WTC11 (cell line): ENCODE measurements at regions not wholly inside any gene's neighbourhood (a gene's known extent, or its start where the extent isn't known, plus 50 kb on each side); places are given as distances from the start of the nearest gene placed in this dataset.

ENCODE experiments used
- ATAC-seq: fragments of 200-7000 bp; cut with Tn5 transposase; 2 replicates; pipeline ENCODE4 v1.10.0; 2021; ENCODE audit warnings: mild to moderate bottlenecking, moderate library complexity
- CTCF ChIA-PET: fragments of 300-600 bp; sonication (Branson Sonifier 250); formaldehyde crosslinking; loops from one replicate; lab custom pipeline; 2021; ENCODE audit warnings: antibody characterized with exemption; lab: Charles Lee
- POLR2A ChIA-PET: fragments of 350-600 bp; sonication (Branson Sonifier 250); formaldehyde crosslinking; loops from one replicate; lab custom pipeline; 2021; ENCODE audit warnings: antibody characterized with exemption; lab: Charles Lee
- DNase-seq: peaks from one replicate; pipeline ENCODE4 v3.0.0; 2021; ENCODE audit warnings: low spot score
- H3K27ac Mint-ChIP-seq: 2 replicates; pipeline ENCODE4 v1.8.0; 2021; ENCODE audit warnings: mixed read lengths
- H3K27me3 Mint-ChIP-seq: 2 replicates; pipeline ENCODE4 v1.8.0; 2021; ENCODE audit warnings: low read depth, mild to moderate bottlenecking, moderate library complexity, mixed read lengths
- H3K36me3 Mint-ChIP-seq: 2 replicates; pipeline ENCODE4 v1.8.0; 2021; ENCODE audit warnings: mixed read lengths
- H3K4me1 Mint-ChIP-seq: 2 replicates; pipeline ENCODE4 v1.8.0; 2022; ENCODE audit warnings: mixed read lengths
- H3K4me3 Mint-ChIP-seq: 2 replicates; pipeline ENCODE4 v1.8.0; 2021; ENCODE audit warnings: mild to moderate bottlenecking, moderate library complexity, mixed read lengths
- H3K9me3 Mint-ChIP-seq: 2 replicates; pipeline ENCODE4 v1.8.0; 2021; ENCODE audit warnings: mixed read lengths
- ARID4B ChIP-seq: sonication (generic); formaldehyde crosslinking; IDR thresholded peaks from 2 replicates; pipeline ENCODE4 v1.8.0; 2023; ENCODE audit warnings: missing genetic modification reagents, mild to moderate bottlenecking, borderline replicate concordance
- ATF1 ChIP-seq: sonication (generic); formaldehyde crosslinking; IDR thresholded peaks from 2 replicates; pipeline ENCODE4 v1.8.1; 2023; ENCODE audit warnings: mild to moderate bottlenecking, moderate library complexity, missing genetic modification reagents
- ATF2 ChIP-seq: sonication (generic); formaldehyde crosslinking; IDR thresholded peaks from 2 replicates; pipeline ENCODE4 v1.8.1; 2022; ENCODE audit warnings: low read depth, missing genetic modification reagents, borderline replicate concordance
- ATF3 ChIP-seq: sonication (generic); formaldehyde crosslinking; conservative IDR thresholded peaks from 2 replicates; pipeline ENCODE4 v1.8.1; 2022; ENCODE audit warnings: mild to moderate bottlenecking, missing genetic modification reagents
- CREB1 ChIP-seq: sonication (generic); formaldehyde crosslinking; IDR thresholded peaks from 2 replicates; pipeline ENCODE4 v1.8.0; 2023; ENCODE audit warnings: mild to moderate bottlenecking, missing genetic modification reagents
- FOXP1 ChIP-seq: sonication (generic); formaldehyde crosslinking; IDR thresholded peaks from 2 replicates; pipeline ENCODE4 v1.8.0; 2022; ENCODE audit warnings: missing genetic modification reagents, mild to moderate bottlenecking, moderate library complexity, borderline replicate concordance
- GTF2I ChIP-seq: fragments of 250-450 bp; sonication (Bioruptor Pico); conservative IDR thresholded peaks from 2 replicates; pipeline ENCODE4 v1.4.0; 2021; ENCODE audit warnings: mild to moderate bottlenecking
- NFE2L1 ChIP-seq: sonication (generic); formaldehyde crosslinking; IDR thresholded peaks from 2 replicates; pipeline ENCODE4 v1.8.1; 2023; ENCODE audit warnings: missing genetic modification reagents
- NR3C1 ChIP-seq: sonication (generic); formaldehyde crosslinking; conservative IDR thresholded peaks from 2 replicates; pipeline ENCODE4 v1.8.1; 2023; ENCODE audit warnings: low read depth, mild to moderate bottlenecking, missing genetic modification reagents
- PREB ChIP-seq: sonication (generic); formaldehyde crosslinking; IDR thresholded peaks from 2 replicates; pipeline ENCODE4 v1.8.1; 2022; ENCODE audit warnings: mild to moderate bottlenecking, missing genetic modification reagents, moderate library complexity, borderline replicate concordance
- RORB ChIP-seq: fragments of 250-450 bp; sonication (Bioruptor Pico); IDR thresholded peaks from 2 replicates; pipeline ENCODE4 v1.9.0; 2021; ENCODE audit warnings: mild to moderate bottlenecking
- TEAD4 ChIP-seq: sonication (generic); formaldehyde crosslinking; IDR thresholded peaks from 2 replicates; pipeline ENCODE4 v1.8.0; 2022; ENCODE audit warnings: mild to moderate bottlenecking, missing genetic modification reagents
- USF2 ChIP-seq: sonication (generic); formaldehyde crosslinking; IDR thresholded peaks from 2 replicates; pipeline ENCODE4 v1.8.1; 2023; ENCODE audit warnings: mild to moderate bottlenecking, missing genetic modification reagents, moderate library complexity
- ZNF138 ChIP-seq: sonication (generic); formaldehyde crosslinking; conservative IDR thresholded peaks from 2 replicates; pipeline ENCODE4 v1.8.1; 2022; ENCODE audit warnings: mild to moderate bottlenecking, moderate library complexity, missing genetic modification reagents
- ZNF416 ChIP-seq: fragments of 250-450 bp; sonication (Bioruptor Pico); IDR thresholded peaks from 2 replicates; pipeline ENCODE4 v1.9.0; 2021; ENCODE audit warnings: mild to moderate bottlenecking, inconsistent platforms
- TF ChIP-seq, protein P1 (sequence below): fragments of 250-450 bp; sonication (Bioruptor Pico); IDR thresholded peaks from 2 replicates; pipeline ENCODE4 v2.1.2; 2022; ENCODE audit warnings: mild to moderate bottlenecking, moderate library complexity
- TF ChIP-seq, protein P2 (sequence below): sonication (generic); formaldehyde crosslinking; IDR thresholded peaks from 2 replicates; pipeline ENCODE4 v1.8.0; 2023; ENCODE audit warnings: missing genetic modification reagents
- TF ChIP-seq, protein P3 (sequence below): fragments of 200-600 bp; IDR thresholded peaks from 2 replicates; pipeline ENCODE4 v1.8.0; 2022; ENCODE audit warnings: antibody characterized with exemption

DNA sequence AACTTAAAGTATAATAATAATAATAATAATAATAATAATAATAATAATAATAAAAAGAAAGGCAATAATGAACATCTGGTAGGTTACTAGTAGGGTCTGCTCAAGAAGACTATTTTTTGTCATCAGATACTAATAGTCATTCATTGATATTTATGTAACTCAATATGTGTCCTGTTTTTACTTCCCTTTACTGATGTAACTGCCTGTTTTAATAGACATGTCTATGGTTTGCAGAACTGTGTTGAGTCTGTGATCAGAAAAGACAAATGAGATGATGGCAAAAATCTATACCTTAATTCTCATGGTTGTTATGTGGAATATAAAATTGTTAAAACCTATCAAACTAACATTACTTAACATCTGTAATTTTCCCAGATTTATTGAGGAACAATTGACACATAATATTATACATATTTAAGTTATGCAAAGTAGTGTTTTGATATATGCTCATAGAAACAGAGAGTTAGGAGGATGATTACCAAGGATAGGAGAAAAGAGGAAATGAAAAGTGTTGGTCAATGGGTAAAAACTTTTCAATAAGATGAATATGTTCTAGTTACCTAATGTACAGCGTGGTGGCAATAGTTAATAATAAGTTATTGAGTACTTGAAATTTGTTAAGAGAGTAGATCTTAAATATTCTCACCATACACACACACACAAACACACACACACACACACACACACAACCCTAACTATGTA lies 699.4 kb downstream of the ZPLD1 start:
- ChIA-PET POLR2A (no interaction called here), CTCF (no interaction called here)
- Mint-ChIP-seq H3K27ac (no peak overlapping the region), H3K36me3 (no peaks in the 10 kb centered on the region), H3K9me3 (no peaks in the 10 kb centered on the region), H3K27me3 (no peaks in the 10 kb centered on the region; the same call in 1 of the 2 replicates), H3K4me1 (peaks cover 7% of the 10 kb centered on the region), H3K4me3 (no peak overlapping the region)
- DNase-seq (no peak), ATAC-seq (no peak)
- TF ChIP-seq NR3C1 (CRISPR knock-in tag), result no peak
- TF ChIP-seq ATF3 (CRISPR knock-in tag), result no peak
- no peak for TF ChIP-seq TEAD4 (CRISPR knock-in tag)
- TF ChIP-seq PREB (CRISPR knock-in tag), result no peak
- TF ChIP-seq, protein P1, sequence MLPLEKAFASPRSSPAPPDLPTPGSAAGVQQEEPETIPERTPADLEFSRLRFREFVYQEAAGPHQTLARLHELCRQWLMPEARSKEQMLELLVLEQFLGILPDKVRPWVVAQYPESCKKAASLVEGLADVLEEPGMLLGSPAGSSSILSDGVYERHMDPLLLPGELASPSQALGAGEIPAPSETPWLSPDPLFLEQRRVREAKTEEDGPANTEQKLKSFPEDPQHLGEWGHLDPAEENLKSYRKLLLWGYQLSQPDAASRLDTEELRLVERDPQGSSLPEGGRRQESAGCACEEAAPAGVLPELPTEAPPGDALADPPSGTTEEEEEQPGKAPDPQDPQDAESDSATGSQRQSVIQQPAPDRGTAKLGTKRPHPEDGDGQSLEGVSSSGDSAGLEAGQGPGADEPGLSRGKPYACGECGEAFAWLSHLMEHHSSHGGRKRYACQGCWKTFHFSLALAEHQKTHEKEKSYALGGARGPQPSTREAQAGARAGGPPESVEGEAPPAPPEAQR, result no peak
- no peak for TF ChIP-seq ATF1 (CRISPR knock-in tag)
- TF ChIP-seq ZNF138, result no peak
- no peak for TF ChIP-seq RORB (CRISPR knock-in tag)

DNA sequence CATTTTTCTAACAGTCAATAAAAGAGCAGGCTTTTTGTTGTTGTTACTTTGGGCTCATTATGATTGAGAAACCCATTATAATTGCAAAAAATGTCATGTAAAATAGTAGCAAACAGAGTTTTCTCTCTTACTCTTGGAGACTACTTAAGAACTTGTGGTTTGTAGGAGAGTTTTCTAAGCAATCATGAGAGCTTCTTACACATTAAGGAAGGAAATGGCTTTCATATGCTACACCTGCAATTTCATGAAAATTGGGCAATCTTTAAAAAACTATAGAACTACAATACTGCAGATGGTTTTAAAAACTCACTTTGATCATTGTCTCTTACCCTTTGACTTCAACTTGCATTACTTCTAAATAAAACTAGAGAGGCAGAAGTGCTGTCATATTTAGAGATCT lies 701.8 kb downstream of the ZPLD1 start:
- POLR2A ChIA-PET, result no interaction called here
- Mint-ChIP-seq H3K4me1 (peaks cover 18% of the 10 kb centered on the region), H3K27ac (no peak overlapping the region), H3K9me3 (no peaks in the 10 kb centered on the region), H3K36me3 (no peaks in the 10 kb centered on the region), H3K27me3 (no peaks in the 10 kb centered on the region; the same call in 1 of the 2 replicates), H3K4me3 (no peak overlapping the region)
- no peak for DNase-seq
- ATAC-seq, result no peak
- CTCF ChIA-PET, result no interaction called here
- TF ChIP-seq NFE2L1 (no peak), ZNF138 (no peak), CREB1 (no peak), ZNF416 (no peak), USF2 (CRISPR knock-in tag) (no peak), ATF2 (CRISPR knock-in tag) (no peak), ARID4B (CRISPR knock-in tag) (no peak), FOXP1 (CRISPR knock-in tag) (no peak), NR3C1 (CRISPR knock-in tag) (no peak), GTF2I (CRISPR knock-in tag) (no peak)
- TF ChIP-seq, protein P2, sequence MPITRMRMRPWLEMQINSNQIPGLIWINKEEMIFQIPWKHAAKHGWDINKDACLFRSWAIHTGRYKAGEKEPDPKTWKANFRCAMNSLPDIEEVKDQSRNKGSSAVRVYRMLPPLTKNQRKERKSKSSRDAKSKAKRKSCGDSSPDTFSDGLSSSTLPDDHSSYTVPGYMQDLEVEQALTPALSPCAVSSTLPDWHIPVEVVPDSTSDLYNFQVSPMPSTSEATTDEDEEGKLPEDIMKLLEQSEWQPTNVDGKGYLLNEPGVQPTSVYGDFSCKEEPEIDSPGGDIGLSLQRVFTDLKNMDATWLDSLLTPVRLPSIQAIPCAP, result no peak
- TF ChIP-seq, protein P3, sequence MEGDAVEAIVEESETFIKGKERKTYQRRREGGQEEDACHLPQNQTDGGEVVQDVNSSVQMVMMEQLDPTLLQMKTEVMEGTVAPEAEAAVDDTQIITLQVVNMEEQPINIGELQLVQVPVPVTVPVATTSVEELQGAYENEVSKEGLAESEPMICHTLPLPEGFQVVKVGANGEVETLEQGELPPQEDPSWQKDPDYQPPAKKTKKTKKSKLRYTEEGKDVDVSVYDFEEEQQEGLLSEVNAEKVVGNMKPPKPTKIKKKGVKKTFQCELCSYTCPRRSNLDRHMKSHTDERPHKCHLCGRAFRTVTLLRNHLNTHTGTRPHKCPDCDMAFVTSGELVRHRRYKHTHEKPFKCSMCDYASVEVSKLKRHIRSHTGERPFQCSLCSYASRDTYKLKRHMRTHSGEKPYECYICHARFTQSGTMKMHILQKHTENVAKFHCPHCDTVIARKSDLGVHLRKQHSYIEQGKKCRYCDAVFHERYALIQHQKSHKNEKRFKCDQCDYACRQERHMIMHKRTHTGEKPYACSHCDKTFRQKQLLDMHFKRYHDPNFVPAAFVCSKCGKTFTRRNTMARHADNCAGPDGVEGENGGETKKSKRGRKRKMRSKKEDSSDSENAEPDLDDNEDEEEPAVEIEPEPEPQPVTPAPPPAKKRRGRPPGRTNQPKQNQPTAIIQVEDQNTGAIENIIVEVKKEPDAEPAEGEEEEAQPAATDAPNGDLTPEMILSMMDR, result no peak
